RWPE1 (cell line): ENCODE measurements at regions not wholly inside any gene's neighbourhood (a gene's known extent, or its start where the extent isn't known, plus 50 kb on each side); places are given as distances from the start of the nearest gene placed in this dataset.

Experiments
- CTCF ChIA-PET: fragments of 350-600 bp; sonication (Branson Sonifier 250); formaldehyde crosslinking; extraction: SDS; loops from one replicate; lab custom pipeline; 2021; lab: Yijun Ruan, JAX
- POLR2A ChIA-PET: fragments of 400-600 bp; formaldehyde crosslinking; extraction: SDS; loops from one replicate; lab custom pipeline; 2020; ENCODE audit warnings: antibody characterized with exemption; ENCODE audit not compliant: low non-redundant PET; lab: Yijun Ruan, JAX
- DNase-seq: peaks from one replicate; pipeline ENCODE4 v3.0.0; 2012; ENCODE audit warnings: low spot score
- H3K27ac ChIP-seq: fragments of 450-650 bp; 2 replicates; pipeline ENCODE4 v1.5.1; 2017
- TF ChIP-seq, protein P1 (sequence below): fragments of 450-650 bp; conservative IDR thresholded peaks from 2 replicates; pipeline ENCODE4 v1.5.1; 2017; ENCODE audit warnings: low read depth, mild to moderate bottlenecking

DNA sequence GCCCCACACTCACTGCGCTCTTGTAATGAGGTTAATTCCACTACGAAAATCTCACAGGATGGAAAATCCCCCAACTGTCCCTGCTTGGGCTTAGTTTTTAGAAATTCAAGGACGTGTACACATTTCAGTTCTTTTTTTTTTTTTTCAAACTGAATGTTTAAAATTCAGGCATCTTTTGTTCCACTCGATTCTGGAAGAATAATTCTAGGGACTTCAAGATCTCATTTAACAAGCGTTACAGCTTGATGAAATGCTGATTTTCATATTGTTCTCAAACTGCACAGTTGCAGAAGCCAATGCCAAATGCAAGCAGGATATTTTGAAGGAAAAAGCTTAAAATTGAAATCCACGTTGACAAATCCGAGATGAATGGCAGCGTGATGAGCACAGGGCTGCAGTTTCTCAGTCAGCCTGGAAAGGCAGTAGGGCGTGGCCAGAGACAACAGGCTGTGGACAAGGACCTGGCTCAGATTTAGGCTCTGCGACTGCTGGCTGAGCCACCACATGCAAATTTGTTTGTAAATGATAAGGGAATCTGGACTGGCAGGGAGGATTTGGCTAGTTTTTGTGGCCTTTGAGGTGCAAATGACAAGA lies 128.1 kb upstream of the MYCN start:
- CTCF ChIA-PET = interaction anchor here (0.6 to 0.7 kb wide), 2 partner anchors 81 to 205 kb away, joined by 3 read pairs; no protein-coding TSS in a partner anchor
- TF ChIP-seq, protein P1, sequence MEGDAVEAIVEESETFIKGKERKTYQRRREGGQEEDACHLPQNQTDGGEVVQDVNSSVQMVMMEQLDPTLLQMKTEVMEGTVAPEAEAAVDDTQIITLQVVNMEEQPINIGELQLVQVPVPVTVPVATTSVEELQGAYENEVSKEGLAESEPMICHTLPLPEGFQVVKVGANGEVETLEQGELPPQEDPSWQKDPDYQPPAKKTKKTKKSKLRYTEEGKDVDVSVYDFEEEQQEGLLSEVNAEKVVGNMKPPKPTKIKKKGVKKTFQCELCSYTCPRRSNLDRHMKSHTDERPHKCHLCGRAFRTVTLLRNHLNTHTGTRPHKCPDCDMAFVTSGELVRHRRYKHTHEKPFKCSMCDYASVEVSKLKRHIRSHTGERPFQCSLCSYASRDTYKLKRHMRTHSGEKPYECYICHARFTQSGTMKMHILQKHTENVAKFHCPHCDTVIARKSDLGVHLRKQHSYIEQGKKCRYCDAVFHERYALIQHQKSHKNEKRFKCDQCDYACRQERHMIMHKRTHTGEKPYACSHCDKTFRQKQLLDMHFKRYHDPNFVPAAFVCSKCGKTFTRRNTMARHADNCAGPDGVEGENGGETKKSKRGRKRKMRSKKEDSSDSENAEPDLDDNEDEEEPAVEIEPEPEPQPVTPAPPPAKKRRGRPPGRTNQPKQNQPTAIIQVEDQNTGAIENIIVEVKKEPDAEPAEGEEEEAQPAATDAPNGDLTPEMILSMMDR = no peak
- POLR2A ChIA-PET = no interaction called here

DNA sequence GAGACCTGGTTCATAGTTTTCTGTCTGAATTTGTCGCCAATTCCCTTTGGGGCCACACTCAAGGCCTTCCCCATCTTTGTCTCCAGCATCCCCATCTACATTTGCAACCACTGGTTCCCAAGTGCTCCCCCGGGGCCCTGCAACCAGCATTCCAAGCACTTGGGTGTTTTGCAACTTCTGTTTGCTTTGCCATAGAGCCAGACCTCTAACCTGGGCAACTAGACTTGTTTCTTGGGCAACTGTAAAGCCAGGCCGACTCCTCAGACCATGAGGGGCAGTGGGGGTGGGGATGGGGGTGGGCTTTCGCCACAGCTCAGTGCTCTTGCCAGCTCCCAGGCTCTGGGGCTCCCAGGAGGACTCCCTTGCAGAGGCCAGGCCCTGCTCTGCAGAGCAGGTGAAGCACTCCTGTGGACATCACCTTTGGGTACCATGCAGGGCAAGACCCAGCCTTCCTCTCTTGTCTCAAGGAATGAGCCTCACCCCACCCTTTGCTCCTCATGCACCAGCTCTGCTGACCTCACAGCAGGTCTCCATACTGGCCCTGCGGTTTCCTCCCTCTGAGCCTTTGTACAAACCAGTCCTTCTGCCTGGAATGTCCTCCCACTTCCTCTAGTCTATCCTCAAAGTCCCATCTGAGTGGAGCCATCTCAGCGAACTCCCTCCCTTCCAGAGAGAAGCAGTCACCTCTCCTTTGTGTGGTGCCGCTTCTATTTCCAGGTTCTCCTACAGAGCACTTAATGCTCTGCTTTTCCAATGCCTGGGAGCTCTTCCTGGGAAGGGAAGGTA lies 126.7 kb upstream of the MYCN start:
- ChIA-PET POLR2A (no interaction called here), CTCF (interaction anchor here (0.9 kb wide), 1 partner anchor 127 kb away, joined by 3 read pairs; the partner anchor contains the start of gene MYCN)
- TF ChIP-seq, protein P1 = no peak

More for the DNA sequence above, 128.1 kb upstream of the MYCN start:
- no peak for DNase-seq
- H3K27ac ChIP-seq = no peak overlapping the region

DNA sequence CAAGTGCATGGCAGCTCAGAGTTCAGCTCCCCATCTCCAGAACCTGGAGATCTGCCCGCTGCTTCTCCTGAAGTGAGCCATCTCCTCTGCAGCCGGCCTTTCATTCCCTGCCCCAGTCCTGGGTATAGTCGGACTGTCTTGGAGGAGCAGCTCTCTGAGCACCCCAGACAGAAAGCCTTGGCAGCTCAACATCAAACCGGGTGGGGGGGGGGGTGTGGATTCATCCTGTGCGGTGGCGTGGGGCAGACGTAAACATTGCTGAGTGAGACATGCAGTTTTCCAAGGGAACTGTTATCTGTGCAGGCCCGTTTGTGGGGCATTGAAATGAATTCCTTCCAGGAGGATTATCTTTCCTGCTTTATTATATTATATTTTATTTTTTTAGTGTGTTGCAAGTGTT lies 125.9 kb upstream of the MYCN start:
- ChIA-PET CTCF (no interaction called here), POLR2A (no interaction called here)
- H3K27ac ChIP-seq = no peak overlapping the region
- DNase-seq = no peak
- TF ChIP-seq, protein P1 = no peak

More for the DNA sequence above, 126.7 kb upstream of the MYCN start:
- no peak for DNase-seq
- H3K27ac ChIP-seq = no peak overlapping the region

DNA sequence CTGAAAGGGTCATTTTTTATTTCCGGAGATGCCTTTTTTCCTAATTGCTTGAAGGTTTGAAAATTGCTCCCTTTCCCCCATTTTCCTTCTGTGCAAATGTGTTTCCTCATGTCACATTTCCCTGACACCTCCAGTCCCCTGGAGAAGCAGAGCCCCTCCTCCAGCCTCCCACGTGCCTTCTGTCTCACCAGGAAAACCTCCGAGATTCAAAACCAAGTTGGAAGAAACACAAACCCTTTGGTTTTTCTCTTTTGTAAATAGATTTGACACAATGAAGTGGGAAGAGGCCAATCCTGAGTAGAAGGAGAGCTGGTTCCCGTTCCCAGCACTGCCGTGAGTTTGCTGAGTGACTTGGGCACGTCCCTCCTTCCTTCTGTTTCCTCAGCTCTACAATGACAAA lies 125.4 kb upstream of the MYCN start:
- POLR2A ChIA-PET = no interaction called here
- CTCF ChIA-PET = interaction anchor here (0.6 kb wide), 2 partner anchors 45 to 300 kb away, joined by 3 read pairs; no protein-coding TSS in a partner anchor
- no peak for DNase-seq
- no peak overlapping the region for H3K27ac ChIP-seq
- TF ChIP-seq, protein P1 = no peak

DNA sequence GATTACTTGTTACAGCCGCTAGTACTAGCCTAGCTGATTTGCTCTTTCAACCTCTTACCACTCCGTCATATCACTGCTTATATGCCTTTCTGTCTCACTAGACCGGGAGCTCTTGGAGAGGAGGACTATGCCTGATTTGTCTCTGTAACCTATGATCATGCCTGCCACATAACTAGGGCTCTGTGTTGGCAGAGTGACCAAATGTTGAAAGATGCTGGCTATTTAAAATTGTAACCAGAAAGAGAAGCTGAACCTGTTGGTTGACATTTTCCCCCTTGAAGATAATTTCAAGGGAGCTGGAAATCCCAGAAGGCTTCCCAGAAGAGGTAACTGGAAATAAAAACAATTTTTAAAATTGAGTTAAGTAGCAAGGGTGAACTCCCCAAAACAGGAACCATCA lies 124.1 kb upstream of the MYCN start:
- H3K27ac ChIP-seq = no peak overlapping the region
- DNase-seq = no peak
- POLR2A ChIA-PET = no interaction called here
- TF ChIP-seq, protein P1 = no peak
- CTCF ChIA-PET = no interaction called here

DNA sequence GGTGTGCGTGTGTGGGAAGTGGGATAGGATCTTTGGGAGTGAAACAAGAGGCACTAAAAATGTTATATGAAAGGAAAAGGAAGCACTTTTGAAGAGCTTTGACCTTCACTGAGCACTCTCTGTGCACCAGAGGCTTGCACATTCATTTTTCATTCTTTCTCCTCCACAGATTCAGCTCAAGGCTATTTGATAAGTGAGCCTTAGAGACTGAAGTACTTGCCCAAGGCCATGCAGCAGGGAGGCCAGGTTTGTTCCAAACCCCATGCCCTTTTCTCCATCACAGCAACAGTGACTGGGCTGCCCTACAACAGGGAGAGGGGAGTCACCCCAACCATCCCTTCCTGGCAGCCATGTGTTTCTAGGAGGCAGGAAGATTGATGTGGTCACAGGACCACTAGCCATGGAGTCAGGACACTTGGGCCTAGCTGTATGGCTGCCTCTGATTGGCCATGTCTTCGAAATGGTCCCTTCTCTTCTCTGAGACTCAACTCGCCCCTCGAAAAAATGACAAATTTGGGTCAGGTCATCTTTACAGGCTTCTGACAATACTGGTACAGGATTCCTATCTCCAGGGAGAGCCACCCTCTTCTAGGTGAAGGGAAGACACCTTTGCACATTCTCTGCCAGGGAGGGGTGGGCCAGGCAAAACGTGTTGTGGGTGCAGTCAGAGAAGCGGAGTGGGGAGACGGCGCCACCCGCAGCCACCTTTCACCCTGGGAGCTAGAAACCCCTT lies 123.5 kb upstream of the MYCN start:
- no peak for DNase-seq
- H3K27ac ChIP-seq = no peak overlapping the region
- POLR2A ChIA-PET = no interaction called here
- CTCF ChIA-PET = no interaction called here
- TF ChIP-seq, protein P1 = no peak
